ENCODE measurements at regions not wholly inside any gene's neighbourhood (a gene's known extent, or its start where the extent isn't known, plus 50 kb on each side); places are given as distances from the start of the nearest gene placed in this dataset.

- Histone ChIP-seq H3K4me1 (ENCODE audit: control insufficient read depth in 1 of 2, insufficient read depth in 2 of 2, low read length in 2 of 2) (peaks cover 4 to 10% of the 10 kb centered on the region in 2 donors), H3K9ac (ENCODE audit: low read depth in 1 of 2, low read length in 2 of 2) (no peak overlapping the region), H3K27ac (ENCODE audit: low read depth, low read length) (no peak overlapping the region), H3K36me3 (ENCODE audit: control insufficient read depth in 1 of 2, insufficient read depth in 2 of 2, low read length in 2 of 2) (no peaks in the 10 kb centered on the region), H3K9me3 (ENCODE audit: control insufficient read depth in 1 of 2, low read length in 2 of 2) (no peaks in the 10 kb centered on the region), H3K4me3 (ENCODE audit: low read depth in 1 of 2, low read length in 2 of 2) (no peak overlapping the region), H3K27me3 (ENCODE audit: control insufficient read depth in 1 of 2, insufficient read depth in 2 of 2, low read length in 2 of 2) (no peaks in the 10 kb centered on the region)
Measured at GRCh38 chr21:38980416-38981313, 174.9 kb downstream of the ETS2 start.

DNA sequence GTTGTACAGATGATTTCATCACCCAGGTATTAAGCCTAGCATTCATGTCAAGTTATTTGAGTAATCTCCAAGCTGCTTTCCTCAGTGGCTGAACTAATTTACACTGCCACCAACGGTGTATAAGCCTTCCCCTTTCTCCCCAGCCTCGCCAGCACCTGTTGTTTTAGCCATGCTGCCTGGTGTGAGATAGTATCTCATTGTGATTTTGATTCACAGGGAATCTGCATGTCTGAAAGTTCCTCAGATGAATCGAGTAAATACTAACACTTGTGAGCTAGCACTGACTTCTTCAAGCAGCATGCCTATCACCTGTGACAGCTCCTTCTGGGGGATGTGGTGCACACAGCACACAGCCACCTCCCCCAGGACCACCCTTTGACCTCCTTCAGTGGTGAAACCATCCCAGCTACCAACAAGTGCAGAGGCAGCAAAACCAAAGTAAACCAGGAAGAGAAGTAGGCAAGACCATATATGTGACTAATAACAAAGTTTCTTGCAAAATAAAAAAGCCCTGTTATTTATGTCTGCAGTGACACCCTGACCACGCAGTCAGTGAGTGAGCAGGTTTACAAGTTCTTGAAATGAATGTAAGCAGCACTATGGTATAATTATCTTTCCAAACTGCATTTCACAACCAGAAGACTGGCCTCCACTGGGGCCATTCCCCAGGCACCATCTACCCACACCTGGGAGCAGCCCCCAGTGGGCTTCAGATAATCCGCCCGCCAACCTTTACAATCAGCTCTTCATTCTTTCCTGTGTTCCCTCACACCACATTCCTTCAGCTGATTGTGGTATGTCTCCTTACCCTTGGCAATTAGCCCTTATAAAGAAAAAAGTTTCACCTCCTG, 173.8 kb downstream of the ETS2 start:
- no peak overlapping the region for H3K9ac ChIP-seq (ENCODE audit: low read depth in 1 of 2, low read length in 2 of 2)
- no peaks in the 10 kb centered on the region for H3K4me1 ChIP-seq (ENCODE audit: control insufficient read depth in 1 of 2, insufficient read depth in 2 of 2, low read length in 2 of 2)
- H3K27ac ChIP-seq (ENCODE audit: low read depth, low read length), result no peak overlapping the region
- no peaks in the 10 kb centered on the region for H3K36me3 ChIP-seq (ENCODE audit: control insufficient read depth in 1 of 2, insufficient read depth in 2 of 2, low read length in 2 of 2)
- no peak overlapping the region for H3K4me3 ChIP-seq (ENCODE audit: low read depth in 1 of 2, low read length in 2 of 2)
- no peaks in the 10 kb centered on the region for H3K9me3 ChIP-seq (ENCODE audit: control insufficient read depth in 1 of 2, low read length in 2 of 2)
- no peaks in the 10 kb centered on the region for H3K27me3 ChIP-seq (ENCODE audit: control insufficient read depth in 1 of 2, insufficient read depth in 2 of 2, low read length in 2 of 2)

GRCh38 chr21:38976900-38977299, 171.2 kb downstream of the ETS2 start:
- Histone ChIP-seq H3K4me1 (ENCODE audit: control insufficient read depth in 1 of 2, insufficient read depth in 2 of 2, low read length in 2 of 2) (no peaks in the 10 kb centered on the region), H3K9me3 (ENCODE audit: control insufficient read depth in 1 of 2, low read length in 2 of 2) (no peaks in the 10 kb centered on the region)

GRCh38 chr21:38973552-38973951, 167.8 kb downstream of the ETS2 start:
- H3K9me3 ChIP-seq (ENCODE audit: control insufficient read depth in 1 of 2, low read length in 2 of 2), result no peaks in the 10 kb centered on the region
- no peak overlapping the region for H3K4me3 ChIP-seq (ENCODE audit: low read depth in 1 of 2, low read length in 2 of 2)
- H3K27me3 ChIP-seq (ENCODE audit: control insufficient read depth in 1 of 2, insufficient read depth in 2 of 2, low read length in 2 of 2), result no peaks in the 10 kb centered on the region
- H3K9ac ChIP-seq (ENCODE audit: low read depth in 1 of 2, low read length in 2 of 2), result no peak overlapping the region
- H3K4me1 ChIP-seq (ENCODE audit: control insufficient read depth in 1 of 2, insufficient read depth in 2 of 2, low read length in 2 of 2), result no peaks in the 10 kb centered on the region
- H3K36me3 ChIP-seq (ENCODE audit: control insufficient read depth in 1 of 2, insufficient read depth in 2 of 2, low read length in 2 of 2), result no peaks in the 10 kb centered on the region
- H3K27ac ChIP-seq (ENCODE audit: low read depth, low read length), result no peak overlapping the region

More at GRCh38 chr21:38976900-38977299, 171.2 kb downstream of the ETS2 start:
- H3K36me3 ChIP-seq (ENCODE audit: control insufficient read depth in 1 of 2, insufficient read depth in 2 of 2, low read length in 2 of 2), result no peaks in the 10 kb centered on the region
- no peak overlapping the region for H3K9ac ChIP-seq (ENCODE audit: low read depth in 1 of 2, low read length in 2 of 2)
- H3K27ac ChIP-seq (ENCODE audit: low read depth, low read length), result no peak overlapping the region
- no peaks in the 10 kb centered on the region for H3K27me3 ChIP-seq (ENCODE audit: control insufficient read depth in 1 of 2, insufficient read depth in 2 of 2, low read length in 2 of 2)
- no peak overlapping the region for H3K4me3 ChIP-seq (ENCODE audit: low read depth in 1 of 2, low read length in 2 of 2)

DNA sequence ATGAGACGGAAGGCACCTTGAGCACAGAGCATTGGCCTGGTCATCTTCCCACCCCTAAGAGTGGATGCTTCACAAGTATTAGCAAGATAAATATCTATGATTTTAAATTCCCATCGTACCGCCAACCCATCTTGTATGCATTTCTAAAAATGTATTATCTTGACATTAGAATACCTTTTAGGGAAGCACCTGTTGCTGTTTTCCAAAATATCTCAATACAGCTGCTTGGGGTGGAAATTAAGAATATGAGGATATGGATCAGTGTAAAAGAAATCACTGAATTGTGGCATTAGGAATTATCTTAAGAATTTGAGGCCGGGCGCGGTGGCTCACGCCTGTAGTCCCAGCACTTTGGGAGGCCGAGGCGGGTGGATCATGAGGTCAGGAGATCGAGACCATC, 166.3 kb downstream of the ETS2 start:
- Histone ChIP-seq H3K9me3 (ENCODE audit: control insufficient read depth in 1 of 2, low read length in 2 of 2) (no peaks in the 10 kb centered on the region), H3K27me3 (ENCODE audit: control insufficient read depth in 1 of 2, insufficient read depth in 2 of 2, low read length in 2 of 2) (no peaks in the 10 kb centered on the region), H3K4me1 (ENCODE audit: control insufficient read depth in 1 of 2, insufficient read depth in 2 of 2, low read length in 2 of 2) (no peaks in the 10 kb centered on the region), H3K9ac (ENCODE audit: low read depth in 1 of 2, low read length in 2 of 2) (no peak overlapping the region), H3K36me3 (ENCODE audit: control insufficient read depth in 1 of 2, insufficient read depth in 2 of 2, low read length in 2 of 2) (no peaks in the 10 kb centered on the region), H3K4me3 (ENCODE audit: low read depth in 1 of 2, low read length in 2 of 2) (no peak overlapping the region), H3K27ac (ENCODE audit: low read depth, low read length) (no peak overlapping the region)

- H3K27me3 ChIP-seq (ENCODE audit: control insufficient read depth in 1 of 2, insufficient read depth in 2 of 2, low read length in 2 of 2), result no peaks in the 10 kb centered on the region
- H3K9ac ChIP-seq (ENCODE audit: low read depth in 1 of 2, low read length in 2 of 2), result no peak overlapping the region
- H3K27ac ChIP-seq (ENCODE audit: low read depth, low read length), result no peak overlapping the region
- H3K4me1 ChIP-seq (ENCODE audit: control insufficient read depth in 1 of 2, insufficient read depth in 2 of 2, low read length in 2 of 2), result peaks cover 8 to 9% of the 10 kb centered on the region in 2 donors
- H3K36me3 ChIP-seq (ENCODE audit: control insufficient read depth in 1 of 2, insufficient read depth in 2 of 2, low read length in 2 of 2), result no peaks in the 10 kb centered on the region
- H3K9me3 ChIP-seq (ENCODE audit: control insufficient read depth in 1 of 2, low read length in 2 of 2), result no peaks in the 10 kb centered on the region
- no peak overlapping the region for H3K4me3 ChIP-seq (ENCODE audit: low read depth in 1 of 2, low read length in 2 of 2)
Measured at GRCh38 chr21:38970765-38971164, 165.0 kb downstream of the ETS2 start.

DNA sequence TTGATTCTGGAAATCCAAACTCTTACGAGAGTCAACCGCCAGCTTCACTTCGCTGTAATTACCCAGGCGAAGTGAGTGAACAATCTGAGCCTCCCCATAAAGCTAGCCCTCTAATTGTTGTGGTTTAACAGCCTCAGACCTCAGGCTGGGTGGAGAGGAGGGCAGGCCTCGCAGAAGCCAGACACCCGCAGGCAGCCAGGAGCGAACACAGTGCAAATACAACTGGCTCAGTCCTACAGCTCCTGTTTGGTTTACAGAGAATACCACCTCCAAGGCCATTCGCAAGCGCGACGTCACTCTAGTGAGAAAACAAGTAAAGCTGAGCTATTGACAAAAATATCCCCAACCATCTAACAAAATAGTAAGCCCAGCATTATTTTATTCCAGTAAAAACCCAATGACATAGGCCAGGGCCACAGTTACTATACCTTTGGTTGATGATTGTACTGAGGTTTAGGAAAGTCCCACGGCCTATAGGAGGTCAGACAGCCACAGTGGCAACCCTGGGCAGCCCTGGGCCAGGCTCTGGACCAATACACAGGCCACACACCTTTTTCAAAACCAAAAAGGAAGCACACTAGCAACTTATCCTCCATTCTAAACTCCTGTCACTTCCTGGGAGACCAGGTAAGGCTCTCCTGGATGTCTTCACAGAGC, 163.3 kb downstream of the ETS2 start:
- H3K27ac ChIP-seq (ENCODE audit: low read depth, low read length), result no peak overlapping the region
- H3K36me3 ChIP-seq (ENCODE audit: control insufficient read depth in 1 of 2, insufficient read depth in 2 of 2, low read length in 2 of 2), result no peaks in the 10 kb centered on the region
- H3K9ac ChIP-seq (ENCODE audit: low read depth in 1 of 2, low read length in 2 of 2), result no peak overlapping the region
- H3K4me3 ChIP-seq (ENCODE audit: low read depth in 1 of 2, low read length in 2 of 2), result no peak overlapping the region
- peaks cover 10 to 12% of the 10 kb centered on the region in 2 donors for H3K4me1 ChIP-seq (ENCODE audit: control insufficient read depth in 1 of 2, insufficient read depth in 2 of 2, low read length in 2 of 2)
- no peaks in the 10 kb centered on the region for H3K9me3 ChIP-seq (ENCODE audit: control insufficient read depth in 1 of 2, low read length in 2 of 2)
- no peaks in the 10 kb centered on the region for H3K27me3 ChIP-seq (ENCODE audit: control insufficient read depth in 1 of 2, insufficient read depth in 2 of 2, low read length in 2 of 2)

GRCh38 chr21:38965910-38966504, 160.3 kb downstream of the ETS2 start:
- Histone ChIP-seq H3K27me3 (ENCODE audit: control insufficient read depth in 1 of 2, insufficient read depth in 2 of 2, low read length in 2 of 2) (no peaks in the 10 kb centered on the region), H3K9me3 (ENCODE audit: control insufficient read depth in 1 of 2, low read length in 2 of 2) (no peaks in the 10 kb centered on the region), H3K4me3 (ENCODE audit: low read depth in 1 of 2, low read length in 2 of 2) (peak overlapping the region; percentile 42 to 43), H3K27ac (ENCODE audit: low read depth, low read length) (peak overlapping the region; percentile 62), H3K36me3 (ENCODE audit: control insufficient read depth in 1 of 2, insufficient read depth in 2 of 2, low read length in 2 of 2) (no peaks in the 10 kb centered on the region), H3K4me1 (ENCODE audit: control insufficient read depth in 1 of 2, insufficient read depth in 2 of 2, low read length in 2 of 2) (peaks cover 10 to 12% of the 10 kb centered on the region in 2 donors), H3K9ac (ENCODE audit: low read depth in 1 of 2, low read length in 2 of 2) (peak overlapping the region; percentile 18 to 38)

DNA sequence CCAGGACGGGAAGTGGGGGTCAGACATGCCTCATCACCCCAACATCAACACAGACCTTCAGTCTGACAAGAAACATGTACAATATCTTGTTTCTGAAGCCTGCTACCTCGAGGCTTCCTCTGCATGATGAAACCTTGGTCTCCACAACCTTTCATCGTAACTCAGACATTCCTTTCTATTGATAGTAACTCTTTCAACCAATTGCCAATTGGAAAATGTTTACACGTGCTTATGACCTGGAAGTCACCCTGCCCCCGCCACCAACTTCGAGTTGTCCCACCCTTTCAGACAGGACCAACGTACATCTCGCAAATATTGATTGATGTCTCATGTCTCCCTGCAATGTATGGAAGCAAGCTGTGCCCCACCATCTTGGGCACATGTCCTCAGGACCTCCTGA, 159.5 kb downstream of the ETS2 start:
- H3K27me3 ChIP-seq (ENCODE audit: control insufficient read depth in 1 of 2, insufficient read depth in 2 of 2, low read length in 2 of 2), result no peaks in the 10 kb centered on the region
- H3K36me3 ChIP-seq (ENCODE audit: control insufficient read depth in 1 of 2, insufficient read depth in 2 of 2, low read length in 2 of 2), result no peaks in the 10 kb centered on the region
- no peaks in the 10 kb centered on the region for H3K9me3 ChIP-seq (ENCODE audit: control insufficient read depth in 1 of 2, low read length in 2 of 2)
- peaks cover 10 to 12% of the 10 kb centered on the region in 2 donors for H3K4me1 ChIP-seq (ENCODE audit: control insufficient read depth in 1 of 2, insufficient read depth in 2 of 2, low read length in 2 of 2)
- H3K4me3 ChIP-seq (ENCODE audit: low read depth in 1 of 2, low read length in 2 of 2), result no peak overlapping the region
- H3K27ac ChIP-seq (ENCODE audit: low read depth, low read length), result peak overlapping the region; percentile 17
- H3K9ac ChIP-seq (ENCODE audit: low read depth in 1 of 2, low read length in 2 of 2), result no peak overlapping the region
